HL-60/S4 treated with phorbol 12-myristate 13-acetate at 8.2 ng/mL for 4 days and 3 days (cell line): ENCODE measurements at regions not wholly inside any gene's neighbourhood (a gene's known extent, or its start where the extent isn't known, plus 50 kb on each side); places are given as distances from the start of the nearest gene placed in this dataset.

Experiments
- in situ Hi-C: fragments of 300-500 bp; cut with MboI; formaldehyde crosslinking; loops from 2 replicates; pipeline ENCODE4 v1.15.0; 2022; ENCODE audit warnings: low sequenced_read_pairs

DNA sequence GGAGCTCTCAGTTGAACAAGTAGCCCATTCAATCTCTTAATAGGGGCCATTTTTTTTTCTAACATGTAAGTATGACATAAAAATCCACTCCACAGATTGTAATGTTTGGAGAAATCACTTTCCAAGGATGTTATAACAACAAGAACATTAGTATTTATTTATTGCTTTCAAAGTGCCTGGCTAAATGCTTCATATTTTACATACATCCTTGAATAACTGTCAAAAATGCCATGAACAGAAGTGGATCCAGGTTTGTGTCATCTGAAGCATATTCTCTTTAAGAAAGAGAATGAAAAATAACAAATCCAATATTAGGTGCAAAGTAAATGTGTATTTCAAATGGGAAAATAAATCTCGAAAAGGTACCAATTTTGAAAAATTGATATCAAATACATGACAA, 344.0 kb upstream of the FAT3 start:
- in situ Hi-C loops: no loop called here

DNA sequence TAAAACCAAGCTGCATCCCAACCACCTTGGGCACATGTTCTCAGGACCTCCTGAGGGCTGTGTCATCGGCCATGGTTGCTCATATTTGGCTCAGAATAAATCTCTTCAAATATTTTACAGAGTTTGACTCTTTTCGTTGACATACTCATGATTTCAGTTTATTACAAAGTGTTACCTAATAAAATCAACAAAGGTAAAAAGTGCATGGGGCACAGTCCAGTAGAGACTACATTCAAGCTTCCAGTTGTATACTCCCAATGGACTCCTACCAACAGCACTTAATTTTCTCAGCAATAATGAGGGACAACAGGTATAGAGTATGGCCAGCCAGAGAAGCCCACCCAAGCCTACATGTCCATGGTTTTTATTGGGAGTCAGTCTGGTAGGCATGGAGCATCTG, 347.9 kb upstream of the FAT3 start:
- in situ Hi-C loops: no loop called here

GRCh38 chr11:91872243-91872642, 352.4 kb upstream of the FAT3 start:
- in situ Hi-C loops: no loop called here

DNA sequence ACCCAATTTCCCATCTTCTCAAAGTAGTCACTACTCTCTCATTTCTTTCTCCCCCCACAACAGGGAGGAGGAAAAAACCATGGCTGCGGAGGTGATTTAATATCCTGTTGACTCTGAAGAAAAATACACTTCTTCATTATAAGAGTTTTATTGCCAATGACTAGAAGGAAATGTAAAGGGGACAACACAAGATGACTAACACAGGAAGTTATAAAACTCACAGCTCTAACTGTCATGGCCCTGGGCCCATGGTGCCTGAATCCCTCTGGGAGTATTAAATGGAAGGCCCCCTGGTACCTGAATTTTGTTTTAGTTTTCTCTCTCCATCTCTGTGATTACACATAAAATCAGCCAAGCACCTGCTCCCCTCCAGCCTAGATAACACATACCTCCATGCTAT, 352.8 kb upstream of the FAT3 start:
- in situ Hi-C loops: no loop called here

GRCh38 chr11:91871048-91871447, 353.6 kb upstream of the FAT3 start:
- in situ Hi-C loops: no loop called here

GRCh38 chr11:91869686-91870085, 354.9 kb upstream of the FAT3 start:
- in situ Hi-C loops: no loop called here

- in situ Hi-C loops: no loop called here
Measured at GRCh38 chr11:91866642-91867041, 358.0 kb upstream of the FAT3 start.

DNA sequence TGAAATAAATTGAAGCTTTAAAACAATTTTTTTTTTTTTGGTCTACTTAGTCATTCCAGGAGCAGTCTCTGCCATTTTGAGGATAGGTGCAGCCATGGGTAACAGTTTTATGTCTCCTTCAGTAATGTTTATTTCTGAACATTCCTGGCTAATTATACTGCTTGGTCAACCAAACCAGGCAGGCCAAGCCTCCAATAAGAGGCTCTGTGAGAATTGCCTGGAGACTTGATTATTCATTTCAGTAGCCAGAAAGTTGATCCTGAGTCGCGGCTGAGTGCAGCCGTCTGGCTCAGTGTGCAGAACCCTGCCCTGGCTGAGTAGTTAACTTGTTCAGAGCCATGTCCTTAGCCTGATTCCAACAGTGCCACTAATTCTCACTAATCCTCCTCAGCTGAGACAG, 364.0 kb upstream of the FAT3 start:
- in situ Hi-C loops: no loop called here

DNA sequence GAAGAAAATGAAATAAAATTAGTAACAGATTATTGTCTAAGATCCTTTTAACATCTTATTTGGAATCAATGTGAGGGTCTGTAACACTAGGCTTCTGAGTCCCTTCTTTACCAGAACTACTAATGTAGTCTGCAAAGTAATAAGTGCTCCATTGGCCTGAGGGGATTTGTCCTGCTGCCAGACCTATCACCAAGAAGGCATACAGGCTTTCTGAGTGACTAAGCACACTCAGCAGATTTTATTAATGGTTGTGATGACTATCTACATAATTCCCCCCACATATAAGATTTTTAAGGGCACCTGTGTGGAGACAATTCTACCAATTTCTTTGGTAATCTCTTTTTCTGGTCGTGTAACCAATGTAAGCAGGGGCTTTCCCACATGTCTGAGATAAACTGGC, 365.0 kb upstream of the FAT3 start:
- in situ Hi-C loops: no loop called here

DNA sequence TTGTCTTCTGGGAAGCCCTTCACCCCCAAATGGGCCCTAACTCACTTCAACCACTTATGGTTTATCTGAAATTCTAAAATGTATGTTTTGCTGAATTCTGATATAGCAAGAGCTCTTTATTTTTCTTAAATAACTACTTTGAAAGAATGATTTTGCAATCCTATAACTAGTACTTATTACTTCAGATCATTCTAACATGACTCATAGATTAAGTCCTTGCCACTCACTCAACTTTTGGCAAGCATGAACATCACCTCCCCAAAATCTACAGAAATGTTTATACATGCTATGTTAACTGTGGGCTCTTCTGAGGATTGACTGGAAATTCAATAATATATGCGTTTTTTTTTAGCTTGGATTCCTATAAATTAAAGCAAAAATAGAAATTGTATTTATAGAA, 367.4 kb upstream of the FAT3 start:
- in situ Hi-C loops: no loop called here

GRCh38 chr11:91854780-91855179, 369.8 kb upstream of the FAT3 start:
- in situ Hi-C loops: no loop called here

DNA sequence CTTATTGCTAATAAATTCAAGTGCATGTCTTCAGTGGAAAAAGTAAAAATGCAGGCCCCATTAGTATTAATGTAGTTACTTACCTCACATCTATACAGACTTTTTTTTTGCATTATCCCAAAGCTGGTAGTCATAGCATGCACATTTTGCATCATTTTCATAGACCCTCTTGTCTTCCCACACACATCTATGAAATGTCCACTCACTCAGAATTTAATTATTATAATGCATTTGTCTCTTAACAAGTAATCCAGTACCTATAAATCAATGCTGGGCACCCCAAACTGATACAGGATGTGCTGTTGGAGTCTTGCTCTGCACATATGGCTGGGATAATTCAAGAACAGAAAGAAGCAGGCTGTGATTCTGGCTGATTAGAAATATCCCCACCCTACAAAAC, 370.4 kb upstream of the FAT3 start:
- in situ Hi-C loops: no loop called here

DNA sequence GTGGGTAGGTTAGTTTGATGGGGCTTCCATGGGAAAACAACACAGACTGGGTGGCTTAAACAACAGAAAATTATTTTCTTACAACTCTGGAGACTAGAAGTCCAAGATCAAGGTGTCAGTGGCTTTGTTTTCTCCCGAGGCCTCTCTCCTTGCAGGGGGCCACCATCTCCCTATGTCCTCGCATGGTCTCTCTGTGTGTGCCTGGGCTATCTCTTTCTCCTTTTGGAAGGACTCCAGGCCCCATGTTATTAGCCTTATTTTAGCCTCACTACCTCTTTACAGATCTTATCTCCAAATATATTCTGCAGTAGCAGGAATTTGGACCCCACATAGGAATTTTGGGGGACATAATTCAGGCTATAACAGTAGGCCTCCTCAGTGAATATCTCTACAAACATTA, 372.7 kb upstream of the FAT3 start:
- in situ Hi-C loops: no loop called here

- in situ Hi-C loops: no loop called here
Measured at GRCh38 chr11:91850533-91851275, 373.9 kb upstream of the FAT3 start.

DNA sequence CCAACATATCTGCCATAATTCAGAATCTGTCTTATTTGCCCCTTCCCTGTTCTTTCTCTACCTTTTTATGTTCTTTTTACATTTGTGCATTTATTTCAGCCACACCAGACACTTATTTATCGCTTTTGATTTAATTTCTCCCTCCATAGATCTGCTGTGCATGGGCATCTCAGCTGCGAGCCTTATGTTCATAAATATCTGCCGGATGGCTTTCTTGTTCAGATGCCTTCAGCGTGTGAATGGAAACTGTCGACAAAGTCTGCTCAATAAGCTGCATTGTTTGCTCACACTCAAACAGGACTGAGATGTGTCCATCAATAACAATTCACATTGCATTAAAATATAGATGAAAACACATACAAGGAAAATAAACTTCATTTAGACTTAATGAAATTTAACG, 374.6 kb upstream of the FAT3 start:
- in situ Hi-C loops: no loop called here

DNA sequence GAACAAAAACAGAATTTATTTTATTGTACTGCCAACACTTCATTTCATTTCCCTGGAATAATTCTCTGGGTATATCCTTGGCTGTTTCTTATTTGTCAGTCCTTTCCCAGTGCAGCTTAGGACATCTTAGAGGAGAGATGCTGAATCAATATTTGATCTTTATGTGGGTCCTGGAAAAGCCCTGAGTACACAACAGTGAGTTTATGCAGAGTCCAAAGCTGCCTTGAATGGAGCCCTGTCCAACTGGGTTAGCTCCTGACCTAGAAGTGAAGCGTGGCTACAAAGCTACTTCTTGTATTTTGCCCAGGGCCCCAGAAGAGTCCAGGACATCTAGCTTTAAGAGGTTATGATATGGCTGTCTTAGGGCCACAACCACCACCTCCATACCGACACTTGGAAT, 378.0 kb upstream of the FAT3 start:
- in situ Hi-C loops: no loop called here

DNA sequence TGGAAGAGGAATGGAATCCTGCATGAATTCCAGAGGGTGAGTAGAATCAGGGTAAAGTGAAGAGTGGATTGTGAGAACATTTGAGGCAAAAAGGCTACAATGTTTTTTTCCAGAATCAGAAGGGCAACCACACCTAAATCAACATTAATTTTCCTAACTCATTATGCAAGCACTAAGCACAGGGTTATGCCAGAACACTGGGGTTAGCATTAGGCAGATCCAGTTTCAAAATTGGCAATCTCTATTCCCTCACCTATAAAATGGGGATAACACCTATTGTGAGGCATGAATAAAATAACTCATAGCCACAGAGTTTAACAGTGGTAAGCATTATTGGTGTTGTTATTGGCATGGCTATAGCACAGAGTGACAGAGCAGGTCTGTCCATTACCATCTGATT, 378.6 kb upstream of the FAT3 start:
- in situ Hi-C loops: no loop called here

GRCh38 chr11:91840640-91841240, 383.9 kb upstream of the FAT3 start:
- in situ Hi-C loops: no loop called here

DNA sequence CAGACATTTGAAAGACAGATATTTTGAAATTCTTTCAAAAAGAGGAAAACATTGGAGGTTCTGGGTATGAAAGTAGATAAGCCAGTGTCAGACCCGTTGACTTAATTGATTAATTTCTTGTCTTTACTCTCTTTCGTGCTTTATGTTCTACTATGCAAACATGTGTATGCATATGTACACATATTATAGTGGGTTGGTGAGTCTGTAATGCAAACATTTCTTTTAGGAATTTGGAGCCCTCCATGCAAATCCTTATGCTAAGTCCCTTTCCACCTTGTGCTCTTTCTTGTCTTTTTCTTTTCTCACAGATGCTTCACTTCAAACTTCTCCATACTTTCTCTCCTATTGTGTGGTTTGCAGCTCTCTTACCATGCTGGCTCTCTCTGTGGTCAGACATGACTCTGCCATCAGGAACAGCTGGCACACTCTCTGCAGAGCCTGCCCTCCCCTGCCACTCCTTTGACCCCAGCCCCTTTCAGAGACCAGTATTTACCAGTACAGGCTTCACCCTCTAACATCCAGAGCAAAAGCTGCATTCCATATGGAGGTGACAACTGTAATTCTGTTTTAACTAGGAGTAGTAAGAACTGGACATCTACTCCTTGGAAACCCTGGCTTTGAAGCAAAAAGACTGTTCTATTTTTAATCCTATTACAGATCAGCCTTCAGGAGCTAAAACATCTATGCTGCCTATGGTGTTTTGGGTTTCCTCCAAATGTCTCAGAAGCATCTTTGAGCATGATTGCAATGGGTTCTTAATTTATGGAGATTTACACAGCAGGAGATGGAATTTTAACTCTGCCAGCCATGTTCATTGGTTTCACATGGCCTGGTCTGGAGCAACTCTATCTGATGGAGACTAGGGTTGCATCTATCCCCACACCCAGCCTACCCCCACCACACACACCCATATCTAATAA, 386.9 kb upstream of the FAT3 start:
- in situ Hi-C loops: no loop called here

DNA sequence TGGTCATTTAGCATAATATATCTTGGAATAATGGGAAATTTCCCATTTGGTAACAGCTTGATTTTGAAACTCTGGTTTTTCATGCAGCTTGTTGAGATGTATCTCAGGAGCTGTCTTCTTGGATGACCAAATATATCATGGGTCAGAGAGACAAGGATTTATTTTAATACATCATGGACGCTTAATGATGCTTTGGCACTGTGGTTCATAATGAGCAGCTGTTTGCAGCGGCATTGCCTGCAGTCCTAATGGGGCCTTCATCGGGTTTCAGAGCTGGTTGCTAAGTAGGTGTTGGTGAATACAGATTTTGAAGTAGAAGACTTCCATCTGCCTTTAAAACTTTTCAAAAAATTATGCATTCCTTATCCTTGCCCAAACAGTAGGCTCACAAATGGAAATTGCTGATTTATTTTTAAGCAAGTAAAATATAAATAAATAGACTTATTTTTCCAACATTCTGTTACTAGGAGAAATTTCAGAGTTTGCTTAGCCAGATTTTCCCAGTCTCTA, 389.5 kb upstream of the FAT3 start:
- in situ Hi-C loops: no loop called here

DNA sequence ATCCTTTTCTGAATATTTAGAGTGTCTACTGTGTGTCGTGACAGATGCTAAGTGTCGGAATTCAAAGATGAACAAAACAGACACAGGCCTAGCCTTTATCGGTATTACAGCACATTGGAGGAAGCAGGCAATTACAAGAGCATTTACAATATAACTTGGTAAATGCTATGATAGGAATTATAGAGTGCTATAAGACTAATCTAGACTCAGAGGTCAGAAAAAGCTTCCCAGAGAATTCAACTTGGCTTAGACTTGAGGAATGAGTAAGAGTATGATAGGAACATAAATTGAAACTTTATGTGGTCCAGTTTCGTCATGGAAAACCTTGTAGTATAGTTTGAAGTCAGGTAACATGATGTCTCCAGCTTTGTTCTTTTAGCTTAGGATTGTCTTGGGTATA, 395.7 kb upstream of the FAT3 start:
- in situ Hi-C loops: no loop called here

- in situ Hi-C loops: no loop called here
Measured at GRCh38 chr11:91825777-91826176, 398.8 kb upstream of the FAT3 start.
